ENCODE measurements at regions not wholly inside any gene's neighbourhood (a gene's known extent, or its start where the extent isn't known, plus 50 kb on each side); places are given as distances from the start of the nearest gene placed in this dataset.

GRCh38 chr5:114249823-114250222 is 112.0 kb upstream of the KCNN2 start:
- WGBS, 4 donors = 78 to 87% (median 85%) methylated on average over 2 of the region's 2 CpGs
- Histone ChIP-seq H3K27ac (no peak overlapping the region), H3K9me3 (no peaks in the 10 kb centered on the region), H3K4me1 (no peaks in the 10 kb centered on the region), H3K36me3 (no peaks in the 10 kb centered on the region), H3K4me3 (no peak overlapping the region), H3K27me3 (no peaks in the 10 kb centered on the region)
- ATAC-seq (no peak), DNase-seq (no peak)
- intact Hi-C loops (cut with DNase I) = no loop called here
- no peak for TF ChIP-seq POLR2A (IDR thresholded peaks at IDR 0.05)
- TF ChIP-seq, protein P1, sequence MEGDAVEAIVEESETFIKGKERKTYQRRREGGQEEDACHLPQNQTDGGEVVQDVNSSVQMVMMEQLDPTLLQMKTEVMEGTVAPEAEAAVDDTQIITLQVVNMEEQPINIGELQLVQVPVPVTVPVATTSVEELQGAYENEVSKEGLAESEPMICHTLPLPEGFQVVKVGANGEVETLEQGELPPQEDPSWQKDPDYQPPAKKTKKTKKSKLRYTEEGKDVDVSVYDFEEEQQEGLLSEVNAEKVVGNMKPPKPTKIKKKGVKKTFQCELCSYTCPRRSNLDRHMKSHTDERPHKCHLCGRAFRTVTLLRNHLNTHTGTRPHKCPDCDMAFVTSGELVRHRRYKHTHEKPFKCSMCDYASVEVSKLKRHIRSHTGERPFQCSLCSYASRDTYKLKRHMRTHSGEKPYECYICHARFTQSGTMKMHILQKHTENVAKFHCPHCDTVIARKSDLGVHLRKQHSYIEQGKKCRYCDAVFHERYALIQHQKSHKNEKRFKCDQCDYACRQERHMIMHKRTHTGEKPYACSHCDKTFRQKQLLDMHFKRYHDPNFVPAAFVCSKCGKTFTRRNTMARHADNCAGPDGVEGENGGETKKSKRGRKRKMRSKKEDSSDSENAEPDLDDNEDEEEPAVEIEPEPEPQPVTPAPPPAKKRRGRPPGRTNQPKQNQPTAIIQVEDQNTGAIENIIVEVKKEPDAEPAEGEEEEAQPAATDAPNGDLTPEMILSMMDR (IDR thresholded peaks at IDR 0.05) = no peak

DNA sequence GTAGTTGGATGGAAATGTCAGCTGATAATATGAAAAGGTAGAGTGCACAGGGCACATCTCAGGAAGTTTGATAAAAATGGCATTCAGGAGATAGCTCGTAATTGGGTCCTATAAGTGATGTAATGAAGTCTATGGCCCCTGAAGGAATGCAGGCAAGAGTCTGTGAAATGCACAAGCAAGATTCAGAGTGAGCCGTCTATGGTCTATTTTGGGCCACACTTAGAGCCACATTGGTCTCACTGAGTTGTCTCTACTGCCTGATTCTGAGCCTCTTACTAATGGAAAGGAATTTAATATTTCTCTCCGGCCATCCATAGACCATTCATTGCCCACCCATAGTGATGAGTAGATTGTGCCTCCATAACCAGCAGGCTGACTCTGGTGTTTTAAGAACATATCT is 111.3 kb upstream of the KCNN2 start:
- ATAC-seq = no peak
- H3K9me3 ChIP-seq = no peaks in the 10 kb centered on the region
- H3K27ac ChIP-seq = no peak overlapping the region
- no peak for DNase-seq
- no peaks in the 10 kb centered on the region for H3K4me1 ChIP-seq
- no peaks in the 10 kb centered on the region for H3K27me3 ChIP-seq
- no peaks in the 10 kb centered on the region for H3K36me3 ChIP-seq
- intact Hi-C loops (cut with DNase I) = no loop called here
- 43 to 56% (median 52%) methylated on average over 3 of the region's 3 CpGs for WGBS, 4 donors
- no peak overlapping the region for H3K4me3 ChIP-seq
- TF ChIP-seq POLR2A (IDR thresholded peaks at IDR 0.05) = no peak
- TF ChIP-seq, protein P1 (IDR thresholded peaks at IDR 0.05) = no peak

GRCh38 chr5:114252226-114252625 is 109.6 kb upstream of the KCNN2 start:
- Histone ChIP-seq H3K4me1 (no peaks in the 10 kb centered on the region), H3K9me3 (no peaks in the 10 kb centered on the region), H3K27ac (no peak overlapping the region), H3K36me3 (no peaks in the 10 kb centered on the region), H3K27me3 (no peaks in the 10 kb centered on the region), H3K4me3 (no peak overlapping the region)
- intact Hi-C loops (cut with DNase I) = no loop called here
- TF ChIP-seq, protein P1 (IDR thresholded peaks at IDR 0.05) = no peak
- no peak for TF ChIP-seq POLR2A (IDR thresholded peaks at IDR 0.05)
- DNase-seq (no peak), ATAC-seq (no peak)

DNA sequence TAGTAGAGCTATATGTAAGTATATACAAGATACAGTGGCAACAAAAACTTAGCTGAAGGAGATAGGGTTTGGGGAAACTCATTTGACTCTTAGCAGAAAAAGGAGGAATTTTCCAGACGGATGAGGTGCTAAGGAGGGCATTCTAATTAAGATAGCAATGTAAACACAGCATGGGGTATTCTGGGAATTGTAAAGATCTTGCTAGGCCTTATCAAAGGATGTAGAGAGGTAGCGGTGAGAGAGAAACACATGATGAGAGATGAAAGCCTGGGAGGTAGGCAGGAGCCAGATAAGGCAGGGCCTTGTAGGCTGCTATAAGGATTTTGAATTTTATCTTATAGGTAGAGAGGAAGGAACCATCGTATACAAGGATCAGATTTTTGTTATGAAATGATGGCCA is 106.6 kb upstream of the KCNN2 start:
- no peak for TF ChIP-seq POLR2A (IDR thresholded peaks at IDR 0.05)
- TF ChIP-seq, protein P1 (IDR thresholded peaks at IDR 0.05) = no peak

More for the DNA sequence above, 106.6 kb upstream of the KCNN2 start:
- Histone ChIP-seq H3K27me3 (no peaks in the 10 kb centered on the region), H3K9me3 (no peaks in the 10 kb centered on the region), H3K4me3 (no peak overlapping the region), H3K27ac (no peak overlapping the region), H3K36me3 (no peaks in the 10 kb centered on the region), H3K4me1 (no peaks in the 10 kb centered on the region)
- WGBS, 4 donors = 17 to 36% (median 27%) methylated on average over 3 of the region's 3 CpGs
- DNase-seq (no peak), ATAC-seq (no peak)
- intact Hi-C loops (cut with DNase I) = no loop called here
